ENCODE measurements at regions not wholly inside any gene's neighbourhood (a gene's known extent, or its start where the extent isn't known, plus 50 kb on each side); places are given as distances from the start of the nearest gene placed in this dataset.

DNA sequence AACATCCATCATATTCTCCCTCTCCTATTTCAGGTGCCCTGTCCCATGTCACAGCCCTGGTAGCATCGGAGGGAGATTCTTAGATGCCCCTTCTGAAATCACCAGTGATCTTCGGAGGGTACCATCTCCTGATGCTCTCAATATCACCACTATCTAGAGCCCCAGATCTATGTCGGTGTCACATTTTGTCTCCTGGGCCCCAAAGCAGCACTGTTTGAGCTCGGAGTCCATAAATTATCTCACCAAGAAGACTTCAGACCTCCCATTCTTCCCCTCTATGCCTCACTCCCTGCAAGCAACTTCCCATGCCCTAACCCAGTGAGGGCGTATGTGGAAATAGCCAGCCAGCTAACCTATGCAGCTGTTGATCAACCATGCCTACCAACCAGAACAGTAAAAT, 51.5 kb upstream of the NLK start:
- no peak overlapping the region for H3K9ac ChIP-seq (ENCODE audit: low read depth, low read length)
- H4K8ac ChIP-seq (ENCODE audit: low read depth in 2 of 2, low read length in 2 of 2) = no peak overlapping the region
- CTCF ChIA-PET = no interaction called here
- TF ChIP-seq BHLHE40 (IDR thresholded peaks at IDR 0.05; ENCODE audit: low read depth, low read length) (no peak), FOS (IDR thresholded peaks at IDR 0.05; ENCODE audit: low read depth, low read length) (no peak), CHD1 (IDR thresholded peaks at IDR 0.05; ENCODE audit: low read depth, low read length) (no peak), CEBPB (IDR thresholded peaks at IDR 0.05; ENCODE audit: low read depth, low read length) (no peak), RFX5 (IDR thresholded peaks at IDR 0.05; ENCODE audit: low read depth, low read length) (no peak), SMC3 (IDR thresholded peaks at IDR 0.05; ENCODE audit: low read depth, low read length) (no peak), MAZ (IDR thresholded peaks at IDR 0.05; ENCODE audit: borderline replicate concordance, low read depth, low read length) (no peak), MXI1 (IDR thresholded peaks at IDR 0.05; ENCODE audit: borderline replicate concordance, low read depth, low read length) (no peak)
- TF ChIP-seq, protein P1, sequence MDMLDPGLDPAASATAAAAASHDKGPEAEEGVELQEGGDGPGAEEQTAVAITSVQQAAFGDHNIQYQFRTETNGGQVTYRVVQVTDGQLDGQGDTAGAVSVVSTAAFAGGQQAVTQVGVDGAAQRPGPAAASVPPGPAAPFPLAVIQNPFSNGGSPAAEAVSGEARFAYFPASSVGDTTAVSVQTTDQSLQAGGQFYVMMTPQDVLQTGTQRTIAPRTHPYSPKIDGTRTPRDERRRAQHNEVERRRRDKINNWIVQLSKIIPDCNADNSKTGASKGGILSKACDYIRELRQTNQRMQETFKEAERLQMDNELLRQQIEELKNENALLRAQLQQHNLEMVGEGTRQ (IDR thresholded peaks at IDR 0.05; ENCODE audit: low read depth, low read length) = no peak
- TF ChIP-seq, protein P2, sequence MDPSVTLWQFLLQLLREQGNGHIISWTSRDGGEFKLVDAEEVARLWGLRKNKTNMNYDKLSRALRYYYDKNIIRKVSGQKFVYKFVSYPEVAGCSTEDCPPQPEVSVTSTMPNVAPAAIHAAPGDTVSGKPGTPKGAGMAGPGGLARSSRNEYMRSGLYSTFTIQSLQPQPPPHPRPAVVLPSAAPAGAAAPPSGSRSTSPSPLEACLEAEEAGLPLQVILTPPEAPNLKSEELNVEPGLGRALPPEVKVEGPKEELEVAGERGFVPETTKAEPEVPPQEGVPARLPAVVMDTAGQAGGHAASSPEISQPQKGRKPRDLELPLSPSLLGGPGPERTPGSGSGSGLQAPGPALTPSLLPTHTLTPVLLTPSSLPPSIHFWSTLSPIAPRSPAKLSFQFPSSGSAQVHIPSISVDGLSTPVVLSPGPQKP (IDR thresholded peaks at IDR 0.05; ENCODE audit: borderline replicate concordance, low read depth, low read length) = no peak
- H3K4ac ChIP-seq (ENCODE audit: low read depth, low read length) = no peak overlapping the region
- DNase-seq (no peak), ATAC-seq (ENCODE audit: low read depth) (no peak)
- in situ Hi-C loops (cut with MboI; ENCODE audit: low sequenced_read_pairs) (no loop called here), intact Hi-C loops (cut with micrococcal nuclease) (no loop called here), dilution Hi-C loops (cut with HindIII; ENCODE audit: low sequenced_read_pairs, unreplicated experiment) (no loop called here)
- no peaks in the 10 kb centered on the region for H4K20me1 ChIP-seq (ENCODE audit: insufficient read depth, low read length)
- WGBS, 2 experiments (ENCODE audit: extremely low coverage in 2 of 2, insufficient read length in 1 of 2) = 100% methylated on average over 1 of the region's 5 CpGs; no CpG with 5 or more reads in 1 of the 2 experiments
- peaks cover 21% of the 10 kb centered on the region for H3K27me3 ChIP-seq (ENCODE audit: control insufficient read depth, insufficient read depth, low read length)
- H3K27ac ChIP-seq (ENCODE audit: insufficient read depth, low read length) = no peak overlapping the region
- no peak overlapping the region for H2BK120ac ChIP-seq (ENCODE audit: low read depth, low read length)
- no peak overlapping the region for H2AK5ac ChIP-seq (ENCODE audit: low read depth, low read length)
- no peak overlapping the region for H3K4me2 ChIP-seq (ENCODE audit: low read depth, low read length)
- no peak overlapping the region for H2BK5ac ChIP-seq (ENCODE audit: low read depth, low read length, poor library complexity, severe bottlenecking)
- H3K56ac ChIP-seq (ENCODE audit: extremely low read depth, insufficient read depth, low read length) = no peak overlapping the region
- POLR2A ChIA-PET (ENCODE audit: unreplicated experiment) = no interaction called here
- H3K4me1 ChIP-seq (ENCODE audit: control insufficient read depth, insufficient read depth, low read length) = no peaks in the 10 kb centered on the region
- no peak overlapping the region for H2AFZ ChIP-seq (replicated peaks; ENCODE audit: low read length, poor library complexity)
- H3K4me3 ChIP-seq (ENCODE audit: insufficient read depth, low read depth, low read length) = no peak overlapping the region
- H3K23ac ChIP-seq (ENCODE audit: low read depth, low read length) = no peak overlapping the region
- no peak overlapping the region for H4K5ac ChIP-seq (ENCODE audit: low read depth, low read length)
- H4K91ac ChIP-seq (ENCODE audit: insufficient read depth, low read depth, low read length) = no peak overlapping the region
- no peaks in the 10 kb centered on the region for H3K36me3 ChIP-seq (ENCODE audit: control insufficient read depth, insufficient read depth, low read length)
- H2BK20ac ChIP-seq (ENCODE audit: low read depth, low read length) = no peak overlapping the region
- no peaks in the 10 kb centered on the region for H3K79me1 ChIP-seq (ENCODE audit: low read depth in 1 of 2, low read length in 2 of 2)
- no peaks in the 10 kb centered on the region for H3K9me3 ChIP-seq (ENCODE audit: control insufficient read depth, insufficient read depth, low read length)
- no peak overlapping the region for H3K14ac ChIP-seq (replicated peaks; ENCODE audit: low read depth, low read length)
- H2BK15ac ChIP-seq (ENCODE audit: low read depth, low read length) = no peak overlapping the region
- BruUV-seq (replicated peaks) = no TSS peak
- no peak overlapping the region for H3K18ac ChIP-seq (ENCODE audit: low read depth, low read length)
- H3K9me1 ChIP-seq (ENCODE audit: insufficient read depth, low read length) = no peaks in the 10 kb centered on the region
- no peak overlapping the region for H2AK9ac ChIP-seq (replicated peaks; ENCODE audit: low read depth, low read length, poor library complexity)
